ENCODE measurements at regions not wholly inside any gene's neighbourhood (a gene's known extent, or its start where the extent isn't known, plus 50 kb on each side); places are given as distances from the start of the nearest gene placed in this dataset.

GRCh38 chr5:143569722-143570567 lies 166.5 kb upstream of the NR3C1 start:
- in situ Hi-C loops (cut with HindIII; ENCODE audit: extremely low pct_ligation_motif_present, low pct_unique_long_range_greater_than_20kb), result no loop called here
- Histone ChIP-seq H3K9ac (ENCODE audit: insufficient read depth, low read depth, low read length) (0 out of 2 replicates have a peak overlapping the region, but pooled peaks have one; percentile 0), H4K20me1 (ENCODE audit: insufficient read depth, low read length) (no peaks in the 10 kb centered on the region), H3K9me3 (ENCODE audit: low read length) (no peaks in the 10 kb centered on the region), H3K4me3 (replicated peaks in 1 of 3; ENCODE audit: insufficient read depth in 1 of 3, low read depth in 2 of 3, low read length in 3 of 3) (no peak overlapping the region; a peak in 1 of 6 replicates), H3K27ac (ENCODE audit: extremely low read length, insufficient read depth, low read length) (peak overlapping the region; percentile 66), H3K4me2 (ENCODE audit: low read depth, low read length) (peak overlapping the region; percentile 39), H3K36me3 (replicated peaks in 1 of 2; ENCODE audit: control insufficient read depth in 1 of 2, insufficient read depth in 2 of 2, low read length in 2 of 2) (no peaks in the 10 kb centered on the region), H3K79me2 (ENCODE audit: insufficient read depth, low read length) (no peaks in the 10 kb centered on the region), H2AFZ (ENCODE audit: low read length) (no peak overlapping the region), H3K27me3 (ENCODE audit: control insufficient read depth in 1 of 2, insufficient read depth in 2 of 2, low read length in 2 of 2) (no peaks in the 10 kb centered on the region), H3K4me1 (ENCODE audit: insufficient read depth, low read length) (peaks cover 37% of the 10 kb centered on the region)
- ATAC-seq, result peak; percentile 88
- intact Hi-C loops (cut with micrococcal nuclease; ENCODE audit: unreplicated experiment), result loop anchor here (2.0 to 10.0 kb wide), 2 partner anchors 25 to 165 kb away; partner anchors contain the start of gene NR3C1
- peak; percentile 82 for DNase-seq (ENCODE audit: low spot score)
- CTCF ChIA-PET (ENCODE audit: low intra/inter-chr PET ratio, low total read pairs), result no interaction called here
- no peak for FAIRE-seq
- POLR2A ChIA-PET, result interaction anchor here (0.7 to 2.7 kb wide), 13 partner anchors 9 to 623 kb away, joined by 3 to 15 read pairs (median 3); no protein-coding TSS in a partner anchor
- WGBS (ENCODE audit: low lambda C conversion rate), result 75% methylated on average over 5 of the region's 5 CpGs
- no TSS peak for BruUV-seq (replicated peaks)
- TF ChIP-seq ZNF232 (CRISPR knock-in tag; IDR thresholded peaks at IDR 0.05; ENCODE audit: borderline replicate concordance) (no peak), MIXL1 (CRISPR knock-in tag; IDR thresholded peaks at IDR 0.05) (peak; percentile 51; the same call in 1 of the 2 replicates), SRSF1 (optimal IDR thresholded peaks at IDR 0.05; ENCODE audit: low read depth, low read length) (no peak), SPEN (CRISPR knock-in tag; IDR thresholded peaks at IDR 0.05; ENCODE audit: low read depth) (no peak), U2AF2 (IDR thresholded peaks at IDR 0.05; ENCODE audit: low read depth, low read length) (no peak), SCMH1 (CRISPR knock-in tag; IDR thresholded peaks at IDR 0.05; ENCODE audit: borderline replicate concordance) (no peak), MED8 (CRISPR knock-in tag; IDR thresholded peaks at IDR 0.05; ENCODE audit: insufficient replicate concordance) (no peak), MIER2 (CRISPR knock-in tag; IDR thresholded peaks at IDR 0.05) (no peak), ISX (CRISPR knock-in tag; conservative IDR thresholded peaks at IDR 0.05) (no peak), CEBPB (IDR thresholded peaks at IDR 0.05; ENCODE audit: borderline replicate concordance, low read depth, low read length) (no peak), TRIM24 (CRISPR knock-in tag; IDR thresholded peaks at IDR 0.05) (no peak; the same call in 1 of the 2 replicates), ZNF562 (CRISPR knock-in tag; IDR thresholded peaks at IDR 0.05; ENCODE audit: borderline replicate concordance) (no peak), MTF1 (CRISPR knock-in tag; IDR thresholded peaks at IDR 0.05) (no peak), HIVEP1 (CRISPR knock-in tag; IDR thresholded peaks at IDR 0.05) (no peak), NR3C1 (CRISPR knock-in tag; IDR thresholded peaks at IDR 0.05) (no peak), HDAC1 (CRISPR knock-in tag; IDR thresholded peaks at IDR 0.05) (no peak), PRMT3 (CRISPR knock-in tag; IDR thresholded peaks at IDR 0.05; ENCODE audit: borderline replicate concordance, low read depth) (no peak), SKI (IDR thresholded peaks at IDR 0.05; ENCODE audit: partially characterized antibody) (peak; percentile 35), ZNF577 (CRISPR knock-in tag; IDR thresholded peaks at IDR 0.05; ENCODE audit: borderline replicate concordance, low read depth) (no peak), NAIF1 (CRISPR knock-in tag; IDR thresholded peaks at IDR 0.05; ENCODE audit: borderline replicate concordance) (no peak)
- TF ChIP-seq, protein P1, sequence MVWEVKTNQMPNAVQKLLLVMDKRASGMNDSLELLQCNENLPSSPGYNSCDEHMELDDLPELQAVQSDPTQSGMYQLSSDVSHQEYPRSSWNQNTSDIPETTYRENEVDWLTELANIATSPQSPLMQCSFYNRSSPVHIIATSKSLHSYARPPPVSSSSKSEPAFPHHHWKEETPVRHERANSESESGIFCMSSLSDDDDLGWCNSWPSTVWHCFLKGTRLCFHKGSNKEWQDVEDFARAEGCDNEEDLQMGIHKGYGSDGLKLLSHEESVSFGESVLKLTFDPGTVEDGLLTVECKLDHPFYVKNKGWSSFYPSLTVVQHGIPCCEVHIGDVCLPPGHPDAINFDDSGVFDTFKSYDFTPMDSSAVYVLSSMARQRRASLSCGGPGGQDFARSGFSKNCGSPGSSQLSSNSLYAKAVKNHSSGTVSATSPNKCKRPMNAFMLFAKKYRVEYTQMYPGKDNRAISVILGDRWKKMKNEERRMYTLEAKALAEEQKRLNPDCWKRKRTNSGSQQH (CRISPR knock-in tag; IDR thresholded peaks at IDR 0.05; ENCODE audit: low read depth), result no peak
- TF ChIP-seq, protein P2, sequence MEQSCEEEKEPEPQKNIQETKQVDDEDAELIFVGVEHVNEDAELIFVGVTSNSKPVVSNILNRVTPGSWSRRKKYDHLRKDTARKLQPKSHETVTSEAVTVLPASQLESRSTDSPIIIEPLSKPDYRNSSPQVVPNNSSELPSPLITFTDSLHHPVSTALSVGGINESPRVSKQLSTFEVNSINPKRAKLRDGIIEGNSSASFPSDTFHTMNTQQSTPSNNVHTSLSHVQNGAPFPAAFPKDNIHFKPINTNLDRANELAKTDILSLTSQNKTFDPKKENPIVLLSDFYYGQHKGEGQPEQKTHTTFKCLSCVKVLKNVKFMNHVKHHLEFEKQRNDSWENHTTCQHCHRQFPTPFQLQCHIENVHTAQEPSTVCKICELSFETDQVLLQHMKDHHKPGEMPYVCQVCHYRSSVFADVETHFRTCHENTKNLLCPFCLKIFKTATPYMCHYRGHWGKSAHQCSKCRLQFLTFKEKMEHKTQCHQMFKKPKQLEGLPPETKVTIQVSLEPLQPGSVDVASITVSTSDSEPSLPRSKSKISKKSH (CRISPR knock-in tag; IDR thresholded peaks at IDR 0.05; ENCODE audit: borderline replicate concordance), result no peak
- TF ChIP-seq, protein P3, sequence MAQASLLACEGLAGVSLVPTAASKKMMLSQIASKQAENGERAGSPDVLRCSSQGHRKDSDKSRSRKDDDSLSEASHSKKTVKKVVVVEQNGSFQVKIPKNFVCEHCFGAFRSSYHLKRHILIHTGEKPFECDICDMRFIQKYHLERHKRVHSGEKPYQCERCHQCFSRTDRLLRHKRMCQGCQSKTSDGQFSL (CRISPR knock-in tag; IDR thresholded peaks at IDR 0.05), result no peak

Data from HepG2 (cell line).